ENCODE measurements at regions not wholly inside any gene's neighbourhood (a gene's known extent, or its start where the extent isn't known, plus 50 kb on each side); places are given as distances from the start of the nearest gene placed in this dataset.

DNA sequence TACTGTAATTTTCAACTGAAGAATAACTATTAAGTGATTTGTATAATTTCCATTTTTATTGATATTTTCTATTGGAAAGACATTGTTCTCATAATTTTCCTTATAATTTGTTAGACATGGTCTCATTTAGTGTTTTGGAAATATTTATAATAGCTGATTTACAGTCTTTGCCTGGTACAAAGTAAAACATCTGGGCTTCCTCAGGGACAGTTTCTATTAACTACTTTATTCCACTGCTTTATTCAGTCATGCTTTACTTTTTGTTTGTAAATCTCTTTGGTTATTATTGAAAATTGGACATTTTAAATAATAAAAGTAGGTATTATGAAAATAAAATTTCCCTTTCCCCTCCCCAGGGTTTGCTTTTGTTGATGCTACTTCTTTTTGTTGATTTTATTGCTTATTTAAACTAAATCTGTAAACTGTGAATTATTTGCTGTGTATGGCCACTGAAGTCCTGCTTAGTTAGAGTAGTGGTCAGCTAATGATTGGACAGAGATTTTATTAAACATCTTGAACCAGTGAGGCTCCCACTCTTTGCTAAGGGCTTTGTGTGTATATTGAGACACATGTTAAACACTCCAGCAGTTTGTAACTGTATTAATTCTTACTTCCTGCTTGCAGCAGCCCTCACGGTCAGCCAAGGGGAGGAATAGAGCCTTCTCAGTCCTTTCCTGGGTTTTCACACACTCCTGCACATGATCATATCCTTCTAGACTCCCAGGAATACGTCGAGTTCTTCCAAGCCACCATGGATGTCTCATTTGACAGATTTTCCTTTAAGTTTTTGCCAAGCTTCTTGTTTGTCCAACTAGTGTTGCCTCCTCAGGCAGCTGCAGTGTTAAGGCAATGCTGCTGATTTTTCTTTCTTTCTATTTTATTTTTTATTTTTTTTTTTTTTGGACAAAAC is 994.6 kb upstream of the PRMT6 start:
- FAIRE-seq (no peak), ATAC-seq (no peak)

More for the DNA sequence above, 994.6 kb upstream of the PRMT6 start:
- Histone ChIP-seq H3K9me3 (replicated peaks; ENCODE audit: control insufficient read depth, insufficient read depth, low read length) (no peaks in the 10 kb centered on the region), H3K4me1 (ENCODE audit: control insufficient read depth, insufficient read depth, low read length) (no peaks in the 10 kb centered on the region), H3K79me2 (ENCODE audit: control insufficient read depth, insufficient read depth, low read length) (no peaks in the 10 kb centered on the region), H3K4me3 (no peak overlapping the region), H3K36me3 (ENCODE audit: control insufficient read depth in 2 of 2, insufficient read depth in 2 of 2, low read length in 1 of 2) (no peaks in the 10 kb centered on the region), H4K20me1 (ENCODE audit: control insufficient read depth, insufficient read depth) (no peaks in the 10 kb centered on the region), H2AFZ (ENCODE audit: control insufficient read depth, low read depth, low read length) (no peak overlapping the region), H3K27me3 (replicated peaks in 1 of 2; ENCODE audit: control insufficient read depth in 2 of 2, insufficient read depth in 2 of 2, low read length in 1 of 2) (no peaks in the 10 kb centered on the region), H3K4me2 (ENCODE audit: control insufficient read depth, insufficient read depth) (no peak overlapping the region), H3K27ac (ENCODE audit: control insufficient read depth, insufficient read depth) (no peak overlapping the region), H3K9ac (ENCODE audit: control insufficient read depth, insufficient read depth, low read length) (no peak overlapping the region)
- TF ChIP-seq PAX5 (IDR thresholded peaks at IDR 0.05; ENCODE audit: borderline replicate concordance, low read depth, low read length) = no peak
- TF ChIP-seq JUND (IDR thresholded peaks at IDR 0.05; ENCODE audit: low read depth, low read length) = no peak
- TF ChIP-seq, protein P1, sequence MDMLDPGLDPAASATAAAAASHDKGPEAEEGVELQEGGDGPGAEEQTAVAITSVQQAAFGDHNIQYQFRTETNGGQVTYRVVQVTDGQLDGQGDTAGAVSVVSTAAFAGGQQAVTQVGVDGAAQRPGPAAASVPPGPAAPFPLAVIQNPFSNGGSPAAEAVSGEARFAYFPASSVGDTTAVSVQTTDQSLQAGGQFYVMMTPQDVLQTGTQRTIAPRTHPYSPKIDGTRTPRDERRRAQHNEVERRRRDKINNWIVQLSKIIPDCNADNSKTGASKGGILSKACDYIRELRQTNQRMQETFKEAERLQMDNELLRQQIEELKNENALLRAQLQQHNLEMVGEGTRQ (IDR thresholded peaks at IDR 0.05; ENCODE audit: borderline replicate concordance, low read depth, low read length) = no peak
- no peak for TF ChIP-seq ZNF622 (IDR thresholded peaks at IDR 0.05)
- TF ChIP-seq SMC3 (IDR thresholded peaks at IDR 0.05; ENCODE audit: borderline replicate concordance, low read length) = no peak
- TF ChIP-seq, protein P2, sequence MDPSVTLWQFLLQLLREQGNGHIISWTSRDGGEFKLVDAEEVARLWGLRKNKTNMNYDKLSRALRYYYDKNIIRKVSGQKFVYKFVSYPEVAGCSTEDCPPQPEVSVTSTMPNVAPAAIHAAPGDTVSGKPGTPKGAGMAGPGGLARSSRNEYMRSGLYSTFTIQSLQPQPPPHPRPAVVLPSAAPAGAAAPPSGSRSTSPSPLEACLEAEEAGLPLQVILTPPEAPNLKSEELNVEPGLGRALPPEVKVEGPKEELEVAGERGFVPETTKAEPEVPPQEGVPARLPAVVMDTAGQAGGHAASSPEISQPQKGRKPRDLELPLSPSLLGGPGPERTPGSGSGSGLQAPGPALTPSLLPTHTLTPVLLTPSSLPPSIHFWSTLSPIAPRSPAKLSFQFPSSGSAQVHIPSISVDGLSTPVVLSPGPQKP (IDR thresholded peaks at IDR 0.05; ENCODE audit: low read depth, low read length) = no peak
- no peak for TF ChIP-seq SIN3A (IDR thresholded peaks at IDR 0.05; ENCODE audit: low read depth, low read length)
- no peak for TF ChIP-seq RBBP5 (conservative IDR thresholded peaks at IDR 0.05)
- ChIA-PET RAD21 (ENCODE audit: unreplicated experiment) (interaction anchor here (1.0 kb wide), 1 partner anchor 18 kb away, joined by 3 read pairs; no protein-coding TSS in a partner anchor), CTCF (no interaction called here), POLR2A (no interaction called here), SMC1A (ENCODE audit: uncharacterized antibody, unreplicated experiment) (no interaction called here)
- no TSS peak for BruUV-seq (replicated peaks)
- intact Hi-C loops (cut with micrococcal nuclease; ENCODE audit: unreplicated experiment) = loop anchor here (10.0 kb wide), 1 partner anchor 63 kb away; no protein-coding TSS in a partner anchor
- no peak for DNase-seq (ENCODE audit: low read depth, low spot score)
- in situ Hi-C loops (cut with MboI) = no loop called here
- 0% methylated on average over 3 of the region's 3 CpGs for WGBS (ENCODE audit: insufficient coverage, insufficient replicate concordance, low lambda C conversion rate, missing lambda C conversion rate)

Measured in GM12878 (cell line).